K562 (cell line): ENCODE measurements at regions not wholly inside any gene's neighbourhood (a gene's known extent, or its start where the extent isn't known, plus 50 kb on each side); places are given as distances from the start of the nearest gene placed in this dataset.

Experiments
- ATAC-seq: fragments of 200-7000 bp; cut with Tn5 transposase; 3 replicates; pipeline ENCODE4 v1.9.1; 2020; ENCODE audit warnings: moderate library complexity
- BruUV-seq: library from RNA; stranded (reverse); fragments of 400-500 nt; replicated peaks from 2 replicates; lab custom pipeline; 2021; lab: Mats Ljungman, UMichigan
- CTCF ChIA-PET: fragments of 300-600 bp; formaldehyde crosslinking; extraction: SDS; loops from one replicate; lab custom pipeline; 2021; ENCODE audit warnings: low intra/inter-chr PET ratio; lab: Yijun Ruan, JAX
- POLR2A ChIA-PET: fragments of 300-600, 350-650 bp; sonication (Branson Sonifier 250); formaldehyde crosslinking; extraction: SDS; loops from one replicate; lab custom pipeline; 2021; ENCODE audit warnings: antibody characterized with exemption, inconsistent platforms; lab: Yijun Ruan, JAX
- DNase-seq, 4 experiments: peaks; one replicate each; pipeline versions ENCODE4 v3.0.0 to v3.0.0-alpha.2; 2011 to 2018; ENCODE audit warnings: low spot score in 3 of 4, mixed read lengths in 3 of 4; ENCODE audit errors: extremely low read depth in 1 of 4
- FAIRE-seq: peaks from 2 replicates; lab custom pipeline; 2011; peaks lifted over from hg19 to GRCh38; lab: Jason Lieb, UNC
- H2AFZ ChIP-seq: 2 replicates; pipeline ENCODE4 v1.6.0; 2011; ENCODE audit warnings: low read depth, low read length, control low read depth, inconsistent platforms
- H3K27ac ChIP-seq: fragments of 200-600 bp; 3 replicates; pipeline ENCODE4 v1.8.0; 2011; ENCODE audit warnings: low read depth, mild to moderate bottlenecking, control low read depth, inconsistent platforms, low read length, moderate library complexity, mixed read lengths; ENCODE audit errors: extremely low read depth
- H3K27me3 ChIP-seq, 2 experiments: fragments of 300-600 bp in 1 of 2; 2 replicates in 1 of 2; 3 replicates in 1 of 2; pipeline versions ENCODE4 v1.6.0 to v1.8.0; 2011; ENCODE audit warnings: inconsistent platforms in 2 of 2, low read length in 2 of 2, mild to moderate bottlenecking in 1 of 2, mixed read lengths in 1 of 2, moderate library complexity in 1 of 2; ENCODE audit not compliant: control insufficient read depth in 2 of 2, insufficient read depth in 2 of 2
- H3K36me3 ChIP-seq: fragments of 300-600 bp; 3 replicates; pipeline ENCODE4 v1.8.0; 2011; ENCODE audit warnings: mild to moderate bottlenecking, low read length, inconsistent platforms; ENCODE audit not compliant: control insufficient read depth, insufficient read depth
- H3K4me1 ChIP-seq, 2 experiments: fragments of 200-600 bp in 1 of 2; replicated peaks in 1 of 2; 2 replicates in 1 of 2; 3 replicates in 1 of 2; pipeline versions ENCODE4 v1.5.1 to v1.8.0; 2011; ENCODE audit warnings: inconsistent platforms in 2 of 2, low read length in 2 of 2, mild to moderate bottlenecking in 1 of 2, mixed read lengths in 1 of 2, moderate library complexity in 1 of 2; ENCODE audit not compliant: control insufficient read depth in 2 of 2, insufficient read depth in 2 of 2
- H3K4me2 ChIP-seq: 2 replicates; pipeline ENCODE4 v1.6.1; 2011; ENCODE audit warnings: low read length, control low read depth, inconsistent platforms, mixed read lengths; ENCODE audit not compliant: insufficient read depth
- H3K4me3 ChIP-seq: fragments of 200-600 bp; sonication (generic), shearing (Covaris generic); 2 replicates; pipeline ENCODE4 v1.5.1; 2016; ENCODE audit warnings: control low read depth, inconsistent platforms
- H3K79me2 ChIP-seq: fragments of 200-600 bp; 3 replicates; pipeline ENCODE4 v1.8.0; 2011; ENCODE audit warnings: low read length, inconsistent platforms; ENCODE audit not compliant: control insufficient read depth, insufficient read depth
- H3K9ac ChIP-seq, 2 experiments: 2 replicates each; pipeline versions ENCODE4 v1.6.0 to v1.6.1; 2011; ENCODE audit warnings: low read depth in 2 of 2, low read length in 2 of 2, control low read depth in 1 of 2, inconsistent platforms in 1 of 2, mild to moderate bottlenecking in 1 of 2, mixed read lengths in 1 of 2; ENCODE audit not compliant: insufficient read depth in 1 of 2
- H3K9me1 ChIP-seq: one replicate; pipeline ENCODE4 v1.6.0; 2011; ENCODE audit warnings: inconsistent platforms, mild to moderate bottlenecking, low read length, moderate library complexity; ENCODE audit not compliant: control insufficient read depth, insufficient read depth
- H3K9me3 ChIP-seq: replicated peaks from 2 replicates; pipeline ENCODE4 v1.5.1; 2011; ENCODE audit warnings: low read depth, low read length, inconsistent platforms; ENCODE audit not compliant: control insufficient read depth, insufficient read depth
- H4K20me1 ChIP-seq: replicated peaks from 2 replicates; pipeline ENCODE4 v1.6.1; 2011; ENCODE audit warnings: low read length, inconsistent platforms, mixed read lengths; ENCODE audit not compliant: control insufficient read depth, insufficient read depth
- BRD9 ChIP-seq: fragments of 450-650 bp; IDR thresholded peaks from 2 replicates; pipeline ENCODE4 v1.6.1; 2018; ENCODE audit warnings: low read depth; ENCODE audit not compliant: partially characterized antibody
- GTF2F1 ChIP-seq: IDR thresholded peaks from 2 replicates; pipeline ENCODE4 v1.6.1; 2011; ENCODE audit warnings: low read depth, low read length, improper control_type of control experiment
- KAT2B ChIP-seq: IDR thresholded peaks from one replicate; pipeline ENCODE4 v1.6.1; 2012; ENCODE audit warnings: low read depth, mild to moderate bottlenecking, control low read depth, inconsistent platforms, low read length, moderate library complexity
- MYNN ChIP-seq, 2 experiments: sonication (generic); formaldehyde crosslinking in 1 of 2; IDR thresholded peaks; 2 replicates each; pipeline versions ENCODE4 v1.5.0 to v1.6.1; 2016 to 2020; ENCODE audit warnings: antibody characterized with exemption in 1 of 2, missing genetic modification reagents in 1 of 2
- NFE2L1 ChIP-seq: fragments of 450-650 bp; IDR thresholded peaks from 2 replicates; pipeline ENCODE4 v1.6.1; 2016; ENCODE audit warnings: missing genetic modification characterization, low read depth, mild to moderate bottlenecking, missing compliant biosample characterization, moderate library complexity, borderline replicate concordance
- PCBP1 ChIP-seq: fragments of 200-400 bp; formaldehyde crosslinking; IDR thresholded peaks from 2 replicates; pipeline ENCODE4 v1.6.1; 2018; ENCODE audit warnings: mild to moderate bottlenecking, low read depth, low read length; ENCODE audit not compliant: poor library complexity, severe bottlenecking
- PRPF4 ChIP-seq: fragments of 200-400 bp; formaldehyde crosslinking; IDR thresholded peaks from one replicate; pipeline ENCODE4 v1.6.1; 2017; ENCODE audit warnings: low read length, low read depth, mild to moderate bottlenecking; ENCODE audit not compliant: insufficient read depth, poor library complexity, severe bottlenecking
- SRF ChIP-seq, 2 experiments: fragments of 250-450, 450-650 bp in 1 of 2; sonication (Bioruptor Pico) in 1 of 2; sonication (generic) in 1 of 2; formaldehyde crosslinking; IDR thresholded peaks; 2 replicates each; pipeline versions ENCODE4 v1.5.0 to v1.5.1; 2020 to 2022; ENCODE audit warnings: mild to moderate bottlenecking in 1 of 2, missing genetic modification reagents in 1 of 2
- TSC22D4 ChIP-seq: fragments of 450-650 bp; IDR thresholded peaks from 2 replicates; pipeline ENCODE4 v1.6.1; 2016; ENCODE audit warnings: missing genetic modification characterization, missing biosample characterization, control low read depth
- ZNF696 ChIP-seq: fragments of 250-450 bp; sonication (Bioruptor Pico); conservative IDR thresholded peaks from 2 replicates; pipeline ENCODE4 v1.4.0; 2020; ENCODE audit warnings: mild to moderate bottlenecking, moderate library complexity
- ZNF717 ChIP-seq: fragments of 250-450 bp; sonication (Bioruptor Pico); IDR thresholded peaks from 2 replicates; pipeline ENCODE4 v1.5.0; 2021
- ZNF75A ChIP-seq: fragments of 450-650 bp; formaldehyde crosslinking; IDR thresholded peaks from 2 replicates; pipeline ENCODE4 v1.4.0; 2020; ENCODE audit warnings: mild to moderate bottlenecking
- WGBS: fragments of 100-300 bp; shearing (Covaris generic); methylation state at CpG from one replicate; pipeline ENCODE4 v1.1.6; 2016; ENCODE audit warnings: low coverage, mixed read lengths; ENCODE audit not compliant: insufficient coverage; ENCODE audit errors: missing lambda C conversion rate; 5-methylcytosine and 5-hydroxymethylcytosine counted together
- in situ Hi-C: fragments of 300-500 bp; cut with MboI; formaldehyde crosslinking; loops from 4 replicates; pipeline ENCODE4 v1.15.0; 2018; ENCODE audit warnings: inconsistent platforms, mixed read lengths
- intact Hi-C: fragments of 100-400 bp; cut with micrococcal nuclease; formaldehyde crosslinking; loops from 2 replicates; pipeline ENCODE4 v1.14.2; 2022
- TF ChIP-seq, protein P1 (sequence below): IDR thresholded peaks from 2 replicates; pipeline ENCODE4 v1.6.1; 2012; ENCODE audit warnings: low read depth, low read length, improper control_type of control experiment, borderline replicate concordance

DNA sequence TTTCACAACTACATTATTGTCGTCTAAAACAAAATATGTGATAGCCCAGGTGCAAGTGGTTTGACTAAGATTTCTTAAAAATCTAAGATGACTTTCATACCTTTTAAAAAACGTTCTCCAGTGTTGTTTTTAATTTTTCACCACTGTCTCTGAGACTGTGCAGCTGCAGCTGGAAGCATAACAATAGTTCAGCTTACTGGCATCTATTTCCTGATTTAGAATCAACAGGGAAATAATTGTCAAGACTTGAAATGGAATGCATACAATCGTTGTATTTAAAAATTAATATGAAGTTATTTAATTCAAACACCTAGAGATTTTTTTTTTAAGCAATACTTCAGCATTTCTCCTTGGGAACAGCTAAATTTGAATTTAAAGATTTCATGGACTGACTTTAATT lies 982.0 kb upstream of the EPHA7 start (continued):
- TF ChIP-seq PRPF4, result no peak
- no peak for TF ChIP-seq KAT2B
- no peak for TF ChIP-seq GTF2F1
- no peak for TF ChIP-seq MYNN (IDR thresholded peaks at IDR 0.05)
- no peak for TF ChIP-seq MYNN (CRISPR knock-in tag; IDR thresholded peaks at IDR 0.05)
- no peak for TF ChIP-seq SRF (CRISPR knock-in tag; IDR thresholded peaks at IDR 0.05)

DNA sequence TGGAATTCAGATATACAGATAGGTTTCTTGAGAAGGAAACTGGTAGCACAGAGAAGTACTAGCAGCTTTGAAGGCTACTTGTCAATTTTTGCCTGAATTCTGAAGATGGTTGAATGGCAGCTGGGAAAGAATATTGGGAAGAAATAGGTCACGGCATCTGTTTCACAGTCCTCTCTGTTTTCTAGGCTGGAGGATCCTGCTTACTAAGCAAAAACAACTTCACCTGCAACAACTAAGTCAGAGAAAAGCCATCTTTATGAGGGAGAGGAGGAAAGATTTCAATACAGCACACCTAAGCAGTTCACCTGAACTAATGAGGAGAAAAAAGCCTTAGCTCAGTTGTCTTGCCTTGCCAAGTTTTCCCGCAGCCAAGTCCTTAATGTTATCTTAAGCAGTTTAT lies 975.5 kb upstream of the EPHA7 start:
- FAIRE-seq (no peak), DNase-seq (no peak), ATAC-seq (no peak)
- no peak for TF ChIP-seq ZNF75A (CRISPR knock-in tag)
- no peak for TF ChIP-seq NFE2L1 (tag)
- TF ChIP-seq, protein P1, sequence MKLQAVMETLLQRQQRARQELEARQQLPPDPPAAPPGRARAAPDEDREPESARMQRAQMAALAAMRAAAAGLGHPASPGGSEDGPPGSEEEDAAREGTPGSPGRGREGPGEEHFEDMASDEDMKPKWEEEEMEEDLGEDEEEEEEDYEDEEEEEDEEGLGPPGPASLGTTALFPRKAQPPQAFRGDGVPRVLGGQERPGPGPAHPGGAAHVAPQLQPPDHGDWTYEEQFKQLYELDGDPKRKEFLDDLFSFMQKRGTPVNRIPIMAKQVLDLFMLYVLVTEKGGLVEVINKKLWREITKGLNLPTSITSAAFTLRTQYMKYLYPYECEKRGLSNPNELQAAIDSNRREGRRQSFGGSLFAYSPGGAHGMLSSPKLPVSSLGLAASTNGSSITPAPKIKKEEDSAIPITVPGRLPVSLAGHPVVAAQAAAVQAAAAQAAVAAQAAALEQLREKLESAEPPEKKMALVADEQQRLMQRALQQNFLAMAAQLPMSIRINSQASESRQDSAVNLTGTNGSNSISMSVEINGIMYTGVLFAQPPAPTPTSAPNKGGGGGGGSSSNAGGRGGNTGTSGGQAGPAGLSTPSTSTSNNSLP, result no peak
- TF ChIP-seq ZNF717 (CRISPR knock-in tag), result no peak
- no peak for TF ChIP-seq PCBP1
- no peak for TF ChIP-seq ZNF696
- TF ChIP-seq BRD9, result no peak
- no peak for TF ChIP-seq TSC22D4 (tag)
- Histone ChIP-seq H3K4me3 (no peak overlapping the region), H3K9me1 (no peaks in the 10 kb centered on the region), H2AFZ (no peak overlapping the region), H3K4me2 (no peak overlapping the region), H3K27ac (no peak overlapping the region), H3K9ac (no peak overlapping the region), H4K20me1 (no peaks in the 10 kb centered on the region), H3K79me2 (no peaks in the 10 kb centered on the region), H3K4me1 (no peaks in the 10 kb centered on the region), H3K27me3 (no peaks in the 10 kb centered on the region), H3K9me3 (no peaks in the 10 kb centered on the region), H3K36me3 (no peaks in the 10 kb centered on the region)
- no TSS peak for BruUV-seq
- in situ Hi-C loops (no loop called here), intact Hi-C loops (no loop called here)
- POLR2A ChIA-PET, result no interaction called here
- CTCF ChIA-PET, result no interaction called here
- WGBS, result 0% methylated on average over 2 of the region's 2 CpGs
